ENCODE measurements at regions not wholly inside any gene's neighbourhood (a gene's known extent, or its start where the extent isn't known, plus 50 kb on each side); places are given as distances from the start of the nearest gene placed in this dataset.

DNA sequence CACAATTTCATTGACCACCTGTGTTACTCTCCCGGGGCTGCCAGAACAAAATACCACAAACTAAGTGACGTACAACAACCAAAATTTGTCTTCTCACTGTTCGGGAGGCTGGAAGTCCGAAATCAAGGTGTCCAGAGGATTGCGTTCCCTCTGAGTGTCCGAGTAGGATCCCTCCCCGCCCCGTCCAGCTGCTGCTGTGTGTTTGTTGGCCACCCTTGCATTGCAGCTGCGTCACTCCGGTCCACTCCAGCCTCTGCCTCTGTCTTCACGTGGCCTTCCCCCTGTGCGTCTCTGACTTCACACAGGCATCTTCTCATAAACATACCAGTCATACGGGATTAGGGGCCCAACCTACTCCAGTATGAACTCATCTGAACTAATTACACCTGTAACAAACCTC, 251.8 kb upstream of the SMIM21 start:
- Histone ChIP-seq H3K4me1 (ENCODE audit: control insufficient read depth, insufficient read depth, low read length) (no peaks in the 10 kb centered on the region), H3K4me3 (ENCODE audit: low read length) (no peak overlapping the region), H3K27ac (ENCODE audit: low read length) (no peak overlapping the region), H3K27me3 (ENCODE audit: control insufficient read depth, insufficient read depth, low read length) (no peaks in the 10 kb centered on the region), H3K9me3 (ENCODE audit: control insufficient read depth, low read depth, low read length) (no peaks in the 10 kb centered on the region), H3K36me3 (ENCODE audit: control insufficient read depth, insufficient read depth, low read length) (no peaks in the 10 kb centered on the region)
- peak in 1 of 2 donors; percentile 5 for DNase-seq
- 70% methylated on average over 2 of the region's 13 CpGs for WGBS (ENCODE audit: insufficient coverage, low lambda C conversion rate)

DNA sequence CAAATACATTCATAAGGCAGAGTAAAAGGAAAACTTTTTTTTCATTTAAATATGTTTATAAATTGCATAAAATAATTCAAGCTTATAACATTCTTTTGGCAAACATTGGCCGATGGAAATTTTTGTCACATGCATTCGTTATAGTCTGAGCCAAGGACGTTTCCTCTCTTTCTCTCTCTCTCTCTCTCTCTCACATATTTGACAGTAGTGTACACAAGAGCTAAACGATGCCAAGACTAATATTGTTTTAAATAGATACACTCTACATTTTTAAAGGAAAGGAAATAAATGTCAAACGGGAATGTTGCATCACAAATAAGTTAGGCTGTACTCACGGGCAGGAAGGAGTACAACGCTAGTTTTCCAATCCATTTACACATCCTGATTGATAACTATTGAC, 251.1 kb upstream of the SMIM21 start:
- Histone ChIP-seq H3K9me3 (ENCODE audit: control insufficient read depth, low read depth, low read length) (no peaks in the 10 kb centered on the region), H3K36me3 (ENCODE audit: control insufficient read depth, insufficient read depth, low read length) (no peaks in the 10 kb centered on the region), H3K4me3 (ENCODE audit: low read length) (no peak overlapping the region), H3K27me3 (ENCODE audit: control insufficient read depth, insufficient read depth, low read length) (no peaks in the 10 kb centered on the region), H3K27ac (ENCODE audit: low read length) (no peak overlapping the region), H3K4me1 (ENCODE audit: control insufficient read depth, insufficient read depth, low read length) (no peaks in the 10 kb centered on the region)
- 78% methylated on average over 5 of the region's 7 CpGs for WGBS (ENCODE audit: insufficient coverage, low lambda C conversion rate)
- DNase-seq, result no peak

- Histone ChIP-seq H3K27me3 (ENCODE audit: control insufficient read depth, insufficient read depth, low read length) (no peaks in the 10 kb centered on the region), H3K4me3 (ENCODE audit: low read length) (no peak overlapping the region), H3K4me1 (ENCODE audit: control insufficient read depth, insufficient read depth, low read length) (no peaks in the 10 kb centered on the region), H3K27ac (ENCODE audit: low read length) (no peak overlapping the region), H3K9me3 (ENCODE audit: control insufficient read depth, low read depth, low read length) (no peaks in the 10 kb centered on the region), H3K36me3 (ENCODE audit: control insufficient read depth, insufficient read depth, low read length) (no peaks in the 10 kb centered on the region)
- WGBS (ENCODE audit: insufficient coverage, low lambda C conversion rate), result no CpG with 5 or more reads among the region's 2 CpGs
- DNase-seq, result no peak
Observed at GRCh38 chr18:75677696-75678455, 250.4 kb upstream of the SMIM21 start.

GRCh38 chr18:75660932-75661331, 233.4 kb upstream of the SMIM21 start:
- no peak for DNase-seq
- H3K4me3 ChIP-seq (ENCODE audit: low read length), result no peak overlapping the region
- WGBS (ENCODE audit: insufficient coverage, low lambda C conversion rate), result 100% methylated on average over 1 of the region's 1 CpG
- H3K27me3 ChIP-seq (ENCODE audit: control insufficient read depth, insufficient read depth, low read length), result no peaks in the 10 kb centered on the region
- peaks cover 3% of the 10 kb centered on the region for H3K9me3 ChIP-seq (ENCODE audit: control insufficient read depth, low read depth, low read length)
- no peaks in the 10 kb centered on the region for H3K36me3 ChIP-seq (ENCODE audit: control insufficient read depth, insufficient read depth, low read length)
- no peak overlapping the region for H3K27ac ChIP-seq (ENCODE audit: low read length)
- H3K4me1 ChIP-seq (ENCODE audit: control insufficient read depth, insufficient read depth, low read length), result no peaks in the 10 kb centered on the region

DNA sequence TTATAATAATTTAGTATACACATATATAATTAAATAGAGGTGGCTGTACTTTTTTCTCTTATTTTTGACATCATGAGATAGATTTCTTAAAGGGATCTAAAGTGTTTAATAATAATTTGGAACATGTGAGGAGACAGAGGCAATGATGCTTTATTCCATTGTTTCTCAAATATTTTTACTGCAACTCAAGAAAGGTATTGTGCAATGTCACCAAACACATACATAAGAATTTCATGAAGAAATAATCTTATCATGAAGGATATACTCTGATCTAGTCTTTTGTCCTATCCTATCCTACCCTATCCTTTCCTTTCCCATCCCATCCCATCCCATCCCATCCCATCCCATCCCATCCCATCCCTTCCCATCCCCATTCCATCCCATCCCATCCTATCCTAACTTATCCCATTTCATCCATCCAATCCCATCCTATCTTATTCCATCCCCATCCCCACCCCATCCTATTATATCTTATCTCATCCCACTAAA, 232.1 kb upstream of the SMIM21 start:
- Histone ChIP-seq H3K4me1 (ENCODE audit: control insufficient read depth, insufficient read depth, low read length) (no peaks in the 10 kb centered on the region), H3K9me3 (ENCODE audit: control insufficient read depth, low read depth, low read length) (peaks cover 3% of the 10 kb centered on the region), H3K27me3 (ENCODE audit: control insufficient read depth, insufficient read depth, low read length) (no peaks in the 10 kb centered on the region), H3K4me3 (ENCODE audit: low read length) (no peak overlapping the region), H3K36me3 (ENCODE audit: control insufficient read depth, insufficient read depth, low read length) (no peaks in the 10 kb centered on the region), H3K27ac (ENCODE audit: low read length) (no peak overlapping the region)
- DNase-seq, result no peak

DNA sequence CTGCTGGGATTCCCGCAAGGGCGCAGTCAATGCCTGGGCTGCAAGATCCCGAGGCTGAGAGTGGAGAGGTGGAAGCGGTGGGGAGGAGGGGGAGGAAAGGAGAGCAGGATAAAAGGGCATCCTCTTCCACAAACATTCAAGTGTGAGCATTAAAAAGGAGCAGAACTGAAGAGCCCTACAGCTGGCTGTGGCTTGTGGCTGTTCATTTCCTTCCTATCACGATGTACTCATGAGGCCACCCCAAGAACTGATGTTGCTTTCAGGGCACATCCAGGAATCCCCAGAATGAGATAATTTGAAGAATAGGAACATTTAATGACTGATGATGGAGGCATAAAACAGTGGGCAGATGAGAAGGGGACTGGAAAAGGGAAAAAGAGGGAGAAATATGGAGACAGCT, 230.8 kb upstream of the SMIM21 start:
- Histone ChIP-seq H3K27ac (ENCODE audit: low read length) (no peak overlapping the region), H3K36me3 (ENCODE audit: control insufficient read depth, insufficient read depth, low read length) (no peaks in the 10 kb centered on the region), H3K4me1 (ENCODE audit: control insufficient read depth, insufficient read depth, low read length) (no peaks in the 10 kb centered on the region), H3K4me3 (ENCODE audit: low read length) (no peak overlapping the region), H3K9me3 (ENCODE audit: control insufficient read depth, low read depth, low read length) (peaks cover 3% of the 10 kb centered on the region), H3K27me3 (ENCODE audit: control insufficient read depth, insufficient read depth, low read length) (peaks cover 2% of the 10 kb centered on the region)
- WGBS (ENCODE audit: insufficient coverage, low lambda C conversion rate), result no CpG with 5 or more reads among the region's 5 CpGs
- no peak for DNase-seq

GRCh38 chr18:75656563-75657247, 229.2 kb upstream of the SMIM21 start:
- Histone ChIP-seq H3K4me1 (ENCODE audit: control insufficient read depth, insufficient read depth, low read length) (no peaks in the 10 kb centered on the region), H3K36me3 (ENCODE audit: control insufficient read depth, insufficient read depth, low read length) (no peaks in the 10 kb centered on the region), H3K9me3 (ENCODE audit: control insufficient read depth, low read depth, low read length) (peaks cover 3% of the 10 kb centered on the region), H3K27me3 (ENCODE audit: control insufficient read depth, insufficient read depth, low read length) (peaks cover 2% of the 10 kb centered on the region), H3K27ac (ENCODE audit: low read length) (no peak overlapping the region), H3K4me3 (ENCODE audit: low read length) (no peak overlapping the region)
- no peak for DNase-seq
- 73% methylated on average over 2 of the region's 6 CpGs for WGBS (ENCODE audit: insufficient coverage, low lambda C conversion rate)

GRCh38 chr18:75656035-75656434, 228.5 kb upstream of the SMIM21 start:
- no peaks in the 10 kb centered on the region for H3K4me1 ChIP-seq (ENCODE audit: control insufficient read depth, insufficient read depth, low read length)
- no peak overlapping the region for H3K27ac ChIP-seq (ENCODE audit: low read length)
- WGBS (ENCODE audit: insufficient coverage, low lambda C conversion rate), result 80% methylated on average over 2 of the region's 7 CpGs
- no peak overlapping the region for H3K4me3 ChIP-seq (ENCODE audit: low read length)
- peaks cover 2% of the 10 kb centered on the region for H3K27me3 ChIP-seq (ENCODE audit: control insufficient read depth, insufficient read depth, low read length)
- H3K36me3 ChIP-seq (ENCODE audit: control insufficient read depth, insufficient read depth, low read length), result no peaks in the 10 kb centered on the region
- no peak for DNase-seq
- peaks cover 3% of the 10 kb centered on the region for H3K9me3 ChIP-seq (ENCODE audit: control insufficient read depth, low read depth, low read length)

DNA sequence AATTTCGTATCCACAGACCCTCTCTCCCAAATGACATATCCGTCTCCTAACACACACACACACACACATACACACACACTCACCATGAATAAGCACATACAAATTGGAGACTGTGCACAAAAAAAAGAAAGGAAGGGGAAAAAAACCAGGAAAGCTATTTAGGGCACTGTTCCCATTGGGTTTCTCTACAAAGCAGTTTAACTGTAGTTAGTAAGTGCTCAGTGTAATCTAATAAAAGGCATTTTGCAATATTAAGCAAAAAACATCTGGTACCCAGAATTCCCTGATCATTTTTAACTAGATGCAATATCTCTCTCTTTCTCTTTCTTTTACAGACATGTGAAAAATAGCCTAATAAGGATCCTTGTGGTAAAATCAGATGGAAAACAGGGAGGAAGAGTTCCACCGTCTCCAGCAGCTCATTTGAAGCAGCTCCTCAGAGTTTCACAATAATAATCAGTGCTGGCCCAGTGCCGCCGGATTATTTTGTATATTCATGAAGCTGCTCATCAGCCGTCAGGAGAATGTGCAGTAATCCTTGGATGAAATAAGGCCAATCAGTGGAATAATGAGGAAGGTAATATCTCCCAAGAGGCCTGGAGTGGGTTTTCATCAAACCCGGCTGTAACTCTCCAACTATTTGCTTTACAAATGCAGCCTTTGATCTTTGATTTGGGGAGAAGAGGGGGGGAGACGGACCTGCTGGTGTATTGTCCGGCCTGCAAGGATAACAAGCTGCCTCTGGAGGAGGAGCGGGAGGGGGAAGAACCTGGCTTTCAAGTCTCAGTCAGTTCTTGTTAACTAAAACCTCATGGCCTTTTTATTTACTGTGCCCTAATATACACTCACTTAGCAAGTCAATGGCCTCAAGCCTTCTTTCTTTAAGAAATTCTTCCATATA, 227.6 kb upstream of the SMIM21 start:
- Histone ChIP-seq H3K4me3 (ENCODE audit: low read length) (no peak overlapping the region), H3K36me3 (ENCODE audit: control insufficient read depth, insufficient read depth, low read length) (no peaks in the 10 kb centered on the region), H3K9me3 (ENCODE audit: control insufficient read depth, low read depth, low read length) (no peaks in the 10 kb centered on the region), H3K4me1 (ENCODE audit: control insufficient read depth, insufficient read depth, low read length) (no peaks in the 10 kb centered on the region), H3K27me3 (ENCODE audit: control insufficient read depth, insufficient read depth, low read length) (peaks cover 2% of the 10 kb centered on the region), H3K27ac (ENCODE audit: low read length) (no peak overlapping the region)
- no CpG with 5 or more reads among the region's 10 CpGs for WGBS (ENCODE audit: insufficient coverage, low lambda C conversion rate)
- DNase-seq, result no peak

- 83% methylated on average over 1 of the region's 6 CpGs for WGBS (ENCODE audit: insufficient coverage, low lambda C conversion rate)
- no peak for DNase-seq
- no peaks in the 10 kb centered on the region for H3K4me1 ChIP-seq (ENCODE audit: control insufficient read depth, insufficient read depth, low read length)
- no peak overlapping the region for H3K27ac ChIP-seq (ENCODE audit: low read length)
- no peak overlapping the region for H3K4me3 ChIP-seq (ENCODE audit: low read length)
- peaks cover 2% of the 10 kb centered on the region for H3K27me3 ChIP-seq (ENCODE audit: control insufficient read depth, insufficient read depth, low read length)
- no peaks in the 10 kb centered on the region for H3K9me3 ChIP-seq (ENCODE audit: control insufficient read depth, low read depth, low read length)
- no peaks in the 10 kb centered on the region for H3K36me3 ChIP-seq (ENCODE audit: control insufficient read depth, insufficient read depth, low read length)
Observed at GRCh38 chr18:75654386-75654785, 226.9 kb upstream of the SMIM21 start.
